B cell (primary cell): ENCODE measurements at regions not wholly inside any gene's neighbourhood (a gene's known extent, or its start where the extent isn't known, plus 50 kb on each side); places are given as distances from the start of the nearest gene placed in this dataset.

ENCODE experiments used
- ATAC-seq: fragments of 200-7000 bp; cut with Tn5 transposase; one replicate; pipeline ENCODE4 v1.10.0; 2021; ENCODE audit warnings: low read depth, mild to moderate bottlenecking, moderate number of reproducible peaks, moderate library complexity
- CTCF ChIA-PET: fragments of 350-600 bp; sonication (Branson Sonifier 250); formaldehyde crosslinking; loops from one replicate; lab custom pipeline; 2021; ENCODE audit warnings: antibody characterized with exemption, inconsistent platforms; lab: Charles Lee
- POLR2A ChIA-PET: fragments of 350-600 bp; sonication (Branson Sonifier 250); formaldehyde crosslinking; loops from one replicate; lab custom pipeline; 2021; ENCODE audit warnings: antibody characterized with exemption; lab: Charles Lee
- DNase-seq: peaks from one replicate; pipeline ENCODE4 v3.0.0; 2013
- H2AFZ ChIP-seq: 2 replicates; pipeline ENCODE4 v1.6.1; 2012; ENCODE audit warnings: mild to moderate bottlenecking, low read depth, low read length; ENCODE audit not compliant: insufficient read depth, poor library complexity, severe bottlenecking
- H3K27ac ChIP-seq, 2 donors: 1 replicate in 1 of 2; 2 replicates in 1 of 2; pipeline ENCODE4 v1.5.1; 2012 to 2013; ENCODE audit warnings: low read length in 2 of 2, mild to moderate bottlenecking in 2 of 2, moderate library complexity in 1 of 2
- H3K27me3 ChIP-seq, 4 experiments: fragments of 200-600 bp in 1 of 4; sonication (generic) in 1 of 4; replicated peaks in 1 of 4; 1 replicate in 2 of 4; 2 replicates in 2 of 4; pipeline versions ENCODE4 v1.6.1 to v1.7.0; 2013 to 2016; ENCODE audit warnings: low read length in 3 of 4, mild to moderate bottlenecking in 2 of 4, mixed read lengths in 1 of 4, moderate library complexity in 1 of 4; ENCODE audit not compliant: insufficient read depth in 4 of 4, control insufficient read depth in 3 of 4; ENCODE audit errors: control extremely low read depth in 1 of 4
- H3K36me3 ChIP-seq, 2 experiments: replicated peaks in 1 of 2; 1 replicate in 1 of 2; 2 replicates in 1 of 2; pipeline versions ENCODE4 v1.6.1 to v1.7.1; 2013; ENCODE audit warnings: low read length in 1 of 2; ENCODE audit not compliant: insufficient read depth in 2 of 2, control insufficient read depth in 1 of 2; ENCODE audit errors: control extremely low read depth in 1 of 2, extremely low read depth in 1 of 2
- H3K4me1 ChIP-seq, 2 donors: fragments of 200-600 bp in 1 of 2; sonication (generic) in 1 of 2; 1 replicate in 1 of 2; 2 replicates in 1 of 2; pipeline versions ENCODE4 v1.5.1 to v1.6.1; 2013 to 2017; ENCODE audit warnings: low read length in 2 of 2; ENCODE audit not compliant: control insufficient read depth in 2 of 2, insufficient read depth in 2 of 2
- H3K4me2 ChIP-seq: replicated peaks from 2 replicates; pipeline ENCODE3; 2012; ENCODE audit warnings: mild to moderate bottlenecking, low read depth, low read length; ENCODE audit not compliant: poor library complexity, severe bottlenecking
- H3K4me3 ChIP-seq, 5 experiments: fragments of 200-600 bp in 1 of 5; sonication (generic) in 1 of 5; 1 replicate in 3 of 5; 2 replicates in 2 of 5; pipeline versions ENCODE4 v1.5.1 to v1.7.0; 2011 to 2016; ENCODE audit warnings: low read length in 4 of 5, mild to moderate bottlenecking in 4 of 5, low read depth in 2 of 5, control low read depth in 1 of 5, moderate library complexity in 1 of 5; ENCODE audit not compliant: insufficient read depth in 1 of 5; ENCODE audit errors: control extremely low read depth in 1 of 5, extremely low read depth in 1 of 5
- H3K79me2 ChIP-seq: fragments of 200-600 bp; sonication (generic); one replicate; pipeline ENCODE4 v1.6.0; 2016; ENCODE audit warnings: low read length; ENCODE audit not compliant: control insufficient read depth, insufficient read depth
- H3K9ac ChIP-seq: fragments of 200-600 bp; sonication (generic); 2 replicates; pipeline ENCODE4 v1.6.1; 2017; ENCODE audit warnings: mild to moderate bottlenecking, low read length, moderate library complexity
- H3K9me3 ChIP-seq, 3 donors: one replicate each; pipeline versions ENCODE4 v1.6.1 to v1.7.1; 2013; ENCODE audit warnings: low read length in 2 of 3; ENCODE audit not compliant: control insufficient read depth in 2 of 3, insufficient read depth in 1 of 3; ENCODE audit errors: control extremely low read depth in 1 of 3
- H4K20me1 ChIP-seq: 2 replicates; pipeline ENCODE4 v1.6.0; 2012; ENCODE audit warnings: mild to moderate bottlenecking, low read length; ENCODE audit not compliant: insufficient read depth, control insufficient read depth, poor library complexity, severe bottlenecking
- H3K27ac Mint-ChIP-seq: one replicate; pipeline ENCODE4 v1.8.0; 2021; ENCODE audit warnings: mixed read lengths
- H3K27me3 Mint-ChIP-seq: one replicate; pipeline ENCODE4 v1.8.0; 2021; ENCODE audit warnings: mixed read lengths
- H3K4me1 Mint-ChIP-seq: one replicate; pipeline ENCODE4 v1.8.0; 2021; ENCODE audit warnings: mixed read lengths
- H3K4me3 Mint-ChIP-seq: one replicate; pipeline ENCODE4 v1.8.0; 2021; ENCODE audit warnings: mixed read lengths
- H3K9me3 Mint-ChIP-seq: one replicate; pipeline ENCODE4 v1.8.0; 2022; ENCODE audit warnings: mixed read lengths; ENCODE audit not compliant: insufficient read depth
- CTCF ChIP-seq: fragments of 200-600 bp; IDR thresholded peaks from one replicate; pipeline ENCODE4 v1.8.0; 2022; ENCODE audit warnings: antibody characterized with exemption, mild to moderate bottlenecking
- EZH2 ChIP-seq: IDR thresholded peaks from 2 replicates; pipeline ENCODE4 v1.6.1; 2012; ENCODE audit warnings: borderline replicate concordance, low read depth, mild to moderate bottlenecking, moderate library complexity, low read length; ENCODE audit not compliant: insufficient read depth, poor library complexity, severe bottlenecking
- WGBS: methylation state at CpG from one replicate; pipeline ENCODE4 v1.1.5; 2013; ENCODE audit warnings: missing lambda C conversion rate; ENCODE audit not compliant: insufficient coverage; 5-methylcytosine and 5-hydroxymethylcytosine counted together
- intact Hi-C: fragments of 100-400 bp; cut with micrococcal nuclease; formaldehyde crosslinking; loops from one replicate; pipeline ENCODE4 v1.10.0; 2022

DNA sequence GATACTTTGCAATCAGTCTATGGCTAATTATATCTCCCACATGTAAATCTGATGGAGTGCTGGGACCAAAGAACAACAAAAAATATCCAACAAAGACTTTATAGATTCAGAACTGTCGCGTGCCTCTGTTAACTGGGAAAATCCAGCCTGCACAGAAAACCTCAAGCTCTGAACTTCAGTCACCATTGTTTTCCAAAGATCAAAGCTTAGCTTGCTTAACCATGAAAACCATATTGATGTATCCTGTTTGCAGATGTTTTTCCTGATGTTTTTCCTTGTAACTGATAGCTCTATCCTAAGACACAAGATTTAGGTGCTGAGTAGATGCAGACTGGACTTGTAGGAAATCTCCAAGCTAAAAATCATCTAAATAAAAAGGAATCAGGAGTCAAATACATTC lies 163.7 kb downstream of the GXYLT1 start:
- Mint-ChIP-seq H3K4me1 (no peaks in the 10 kb centered on the region), H3K9me3 (no peaks in the 10 kb centered on the region), H3K27ac (no peak overlapping the region), H3K27me3 (peaks cover 28% of the 10 kb centered on the region), H3K4me3 (no peak overlapping the region)
- H3K36me3 ChIP-seq: no peaks in the 10 kb centered on the region
- no peaks in the 10 kb centered on the region for H3K9me3 ChIP-seq
- CTCF ChIA-PET: interaction anchor here (1.0 kb wide), 1 partner anchor 44 kb away, joined by 3 read pairs; no protein-coding TSS in a partner anchor
- intact Hi-C loops: no loop called here
- no peak overlapping the region for H3K4me2 ChIP-seq
- H4K20me1 ChIP-seq: no peaks in the 10 kb centered on the region
- H2AFZ ChIP-seq: no peak overlapping the region
- H3K27ac ChIP-seq: no peak overlapping the region
- DNase-seq (no peak), ATAC-seq (no peak)
- TF ChIP-seq EZH2 (no peak), CTCF (no peak)
- no peaks in the 10 kb centered on the region for H3K27me3 ChIP-seq
- H3K9ac ChIP-seq: no peak overlapping the region
- H3K79me2 ChIP-seq: no peaks in the 10 kb centered on the region
- WGBS: no CpG with 5 or more reads among the region's 2 CpGs
- no peak overlapping the region for H3K4me3 ChIP-seq
- POLR2A ChIA-PET: no interaction called here
- H3K4me1 ChIP-seq: no peaks in the 10 kb centered on the region

- Histone ChIP-seq H3K27ac (no peak overlapping the region), H3K9me3 (no peaks in the 10 kb centered on the region), H3K9ac (no peak overlapping the region), H4K20me1 (no peaks in the 10 kb centered on the region), H3K4me3 (no peak overlapping the region), H3K79me2 (no peaks in the 10 kb centered on the region), H2AFZ (no peak overlapping the region), H3K36me3 (no peaks in the 10 kb centered on the region), H3K4me2 (no peak overlapping the region), H3K27me3 (no peaks in the 10 kb centered on the region), H3K4me1 (no peaks in the 10 kb centered on the region)
- Mint-ChIP-seq H3K9me3 (no peaks in the 10 kb centered on the region), H3K4me1 (no peaks in the 10 kb centered on the region), H3K27me3 (peaks cover 28% of the 10 kb centered on the region), H3K27ac (no peak overlapping the region), H3K4me3 (no peak overlapping the region)
- intact Hi-C loops: no loop called here
- no peak for DNase-seq
- ChIA-PET POLR2A (no interaction called here), CTCF (no interaction called here)
- WGBS: no CpG with 5 or more reads among the region's 1 CpG
- ATAC-seq: no peak
- no peak for TF ChIP-seq EZH2
- no peak for TF ChIP-seq CTCF
These were observed 164.3 kb downstream of the GXYLT1 start for GRCh38 chr12:41980390-41980789.
